CD4-positive, alpha-beta T cell treated with Interleukin-2 at 100 ng/mL for 4 hours (primary cell): ENCODE measurements at regions not wholly inside any gene's neighbourhood (a gene's known extent, or its start where the extent isn't known, plus 50 kb on each side); places are given as distances from the start of the nearest gene placed in this dataset.

Experiments
- DNase-seq: peaks from one replicate; pipeline ENCODE4 v3.0.0-alpha.2; 2020; ENCODE audit warnings: low spot score

GRCh38 chr13:87355451-87355850, 315.7 kb upstream of the SLITRK5 start:
- DNase-seq, result no peak

GRCh38 chr13:87356314-87356713, 314.9 kb upstream of the SLITRK5 start:
- DNase-seq, result no peak

- DNase-seq, result no peak
Measured at GRCh38 chr13:87358319-87358718, 312.9 kb upstream of the SLITRK5 start.

GRCh38 chr13:87361216-87361615, 310.0 kb upstream of the SLITRK5 start:
- no peak for DNase-seq

GRCh38 chr13:87368639-87369038, 302.5 kb upstream of the SLITRK5 start:
- no peak for DNase-seq

GRCh38 chr13:87376081-87376480, 295.1 kb upstream of the SLITRK5 start:
- no peak for DNase-seq

GRCh38 chr13:87384099-87384498, 287.1 kb upstream of the SLITRK5 start:
- DNase-seq, result no peak

GRCh38 chr13:87393358-87393757, 277.8 kb upstream of the SLITRK5 start:
- no peak for DNase-seq

GRCh38 chr13:87398047-87398446, 273.1 kb upstream of the SLITRK5 start:
- no peak for DNase-seq

GRCh38 chr13:87403748-87404432, 267.3 kb upstream of the SLITRK5 start:
- no peak for DNase-seq

- no peak for DNase-seq
Measured at GRCh38 chr13:87426742-87427141, 244.4 kb upstream of the SLITRK5 start.

GRCh38 chr13:87444135-87444534, 227.0 kb upstream of the SLITRK5 start:
- no peak for DNase-seq

- no peak for DNase-seq
Measured at GRCh38 chr13:87452281-87452680, 218.9 kb upstream of the SLITRK5 start.

GRCh38 chr13:87453244-87453643, 217.9 kb upstream of the SLITRK5 start:
- no peak for DNase-seq

GRCh38 chr13:87459419-87459818, 211.8 kb upstream of the SLITRK5 start:
- no peak for DNase-seq

- no peak for DNase-seq
Measured at GRCh38 chr13:87497426-87497825, 173.7 kb upstream of the SLITRK5 start.

GRCh38 chr13:87498681-87499080, 172.5 kb upstream of the SLITRK5 start:
- DNase-seq, result no peak

GRCh38 chr13:87524775-87525174, 146.4 kb upstream of the SLITRK5 start:
- DNase-seq, result no peak

GRCh38 chr13:87533776-87534175, 137.4 kb upstream of the SLITRK5 start:
- no peak for DNase-seq

GRCh38 chr13:87535911-87536310, 135.3 kb upstream of the SLITRK5 start:
- no peak for DNase-seq

- no peak for DNase-seq
Measured at GRCh38 chr13:87536499-87536898, 134.7 kb upstream of the SLITRK5 start.

GRCh38 chr13:87536899-87537298, 134.3 kb upstream of the SLITRK5 start:
- no peak for DNase-seq

- no peak for DNase-seq
Measured at GRCh38 chr13:87537951-87538350, 133.2 kb upstream of the SLITRK5 start.

GRCh38 chr13:87538366-87539052, 132.7 kb upstream of the SLITRK5 start:
- no peak for DNase-seq
